Glutamatergic neuron (in vitro differentiated cells): ENCODE measurements at regions not wholly inside any gene's neighbourhood (a gene's known extent, or its start where the extent isn't known, plus 50 kb on each side); places are given as distances from the start of the nearest gene placed in this dataset.

Experiments used
- DNase-seq: peaks from one replicate; pipeline ENCODE4 v3.0.0; 2022
- H3K27ac Mint-ChIP-seq: one replicate; pipeline ENCODE4 v1.8.0; 2020; ENCODE audit warnings: mild to moderate bottlenecking, mixed read lengths, inconsistent platforms; ENCODE audit not compliant: unreplicated experiment
- H3K27me3 Mint-ChIP-seq: one replicate; pipeline ENCODE4 v1.8.0; 2020; ENCODE audit warnings: mild to moderate bottlenecking, moderate library complexity, mixed read lengths, inconsistent platforms; ENCODE audit not compliant: unreplicated experiment
- H3K36me3 Mint-ChIP-seq: one replicate; pipeline ENCODE4 v1.8.0; 2020; ENCODE audit warnings: mild to moderate bottlenecking, mixed read lengths, inconsistent platforms; ENCODE audit not compliant: unreplicated experiment
- H3K4me1 Mint-ChIP-seq: one replicate; pipeline ENCODE4 v1.8.0; 2020; ENCODE audit warnings: mild to moderate bottlenecking, low read depth, mixed read lengths, inconsistent platforms; ENCODE audit not compliant: unreplicated experiment
- H3K4me3 Mint-ChIP-seq: one replicate; pipeline ENCODE4 v1.8.0; 2020; ENCODE audit warnings: mild to moderate bottlenecking, mixed read lengths, inconsistent platforms; ENCODE audit not compliant: unreplicated experiment
- H3K9me3 Mint-ChIP-seq: one replicate; pipeline ENCODE4 v1.8.0; 2020; ENCODE audit warnings: mild to moderate bottlenecking, moderate library complexity, mixed read lengths, inconsistent platforms; ENCODE audit not compliant: unreplicated experiment
- TF ChIP-seq, protein P1 (sequence below): fragments of 200-600 bp; sonication (generic); IDR thresholded peaks from one replicate; pipeline ENCODE4 v1.5.0; 2021; ENCODE audit not compliant: partially characterized antibody, unreplicated experiment

DNA sequence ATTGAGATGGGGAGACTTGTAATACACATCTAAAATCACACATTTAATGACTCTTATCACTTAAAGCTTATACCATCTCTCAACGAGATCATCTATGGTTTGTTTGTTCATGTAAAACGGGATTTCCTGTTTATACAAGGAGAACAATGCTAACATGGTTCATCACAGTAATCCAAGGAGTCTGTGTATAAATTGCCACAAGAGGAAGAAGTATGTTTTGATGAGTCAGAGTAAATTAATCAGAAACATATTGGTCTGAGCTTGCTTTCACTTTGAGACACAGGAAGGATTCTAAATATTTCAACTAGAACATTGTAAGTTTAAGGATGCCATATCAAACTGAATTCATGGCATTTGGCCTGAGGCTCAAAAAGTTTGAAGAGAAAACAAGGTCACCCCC is 594.1 kb downstream of the GLUD2 start:
- no peak for DNase-seq
- Mint-ChIP-seq H3K9me3 (no peaks in the 10 kb centered on the region), H3K4me3 (no peak overlapping the region), H3K27ac (no peak overlapping the region), H3K27me3 (peaks cover 3% of the 10 kb centered on the region), H3K36me3 (no peaks in the 10 kb centered on the region), H3K4me1 (no peaks in the 10 kb centered on the region)
- TF ChIP-seq, protein P1, sequence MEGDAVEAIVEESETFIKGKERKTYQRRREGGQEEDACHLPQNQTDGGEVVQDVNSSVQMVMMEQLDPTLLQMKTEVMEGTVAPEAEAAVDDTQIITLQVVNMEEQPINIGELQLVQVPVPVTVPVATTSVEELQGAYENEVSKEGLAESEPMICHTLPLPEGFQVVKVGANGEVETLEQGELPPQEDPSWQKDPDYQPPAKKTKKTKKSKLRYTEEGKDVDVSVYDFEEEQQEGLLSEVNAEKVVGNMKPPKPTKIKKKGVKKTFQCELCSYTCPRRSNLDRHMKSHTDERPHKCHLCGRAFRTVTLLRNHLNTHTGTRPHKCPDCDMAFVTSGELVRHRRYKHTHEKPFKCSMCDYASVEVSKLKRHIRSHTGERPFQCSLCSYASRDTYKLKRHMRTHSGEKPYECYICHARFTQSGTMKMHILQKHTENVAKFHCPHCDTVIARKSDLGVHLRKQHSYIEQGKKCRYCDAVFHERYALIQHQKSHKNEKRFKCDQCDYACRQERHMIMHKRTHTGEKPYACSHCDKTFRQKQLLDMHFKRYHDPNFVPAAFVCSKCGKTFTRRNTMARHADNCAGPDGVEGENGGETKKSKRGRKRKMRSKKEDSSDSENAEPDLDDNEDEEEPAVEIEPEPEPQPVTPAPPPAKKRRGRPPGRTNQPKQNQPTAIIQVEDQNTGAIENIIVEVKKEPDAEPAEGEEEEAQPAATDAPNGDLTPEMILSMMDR, result no peak

DNA sequence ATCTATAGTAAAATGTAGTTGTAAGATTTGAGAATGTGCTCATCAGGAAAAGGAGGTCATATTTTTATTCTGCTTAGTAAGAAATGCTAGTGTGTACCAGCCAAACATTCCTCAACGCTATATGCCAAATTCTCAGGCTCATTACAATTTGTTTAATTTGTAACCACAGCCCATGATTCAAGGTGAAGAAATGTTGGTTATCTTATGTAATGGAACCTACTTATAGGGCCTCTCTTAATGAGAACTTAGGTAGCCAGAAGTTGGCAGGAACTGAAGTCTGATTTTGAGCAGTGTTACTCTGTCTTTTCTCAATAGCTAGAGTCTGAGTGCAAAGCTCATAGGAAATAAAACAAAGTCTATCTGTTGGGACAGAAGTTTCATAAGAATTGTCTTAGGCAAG is 595.0 kb downstream of the GLUD2 start:
- H3K9me3 Mint-ChIP-seq, result no peaks in the 10 kb centered on the region
- TF ChIP-seq, protein P1, result no peak
- no peaks in the 10 kb centered on the region for H3K36me3 Mint-ChIP-seq
- no peak overlapping the region for H3K27ac Mint-ChIP-seq
- no peak overlapping the region for H3K4me3 Mint-ChIP-seq
- peaks cover 3% of the 10 kb centered on the region for H3K27me3 Mint-ChIP-seq
- DNase-seq, result no peak
- H3K4me1 Mint-ChIP-seq, result no peaks in the 10 kb centered on the region

DNA sequence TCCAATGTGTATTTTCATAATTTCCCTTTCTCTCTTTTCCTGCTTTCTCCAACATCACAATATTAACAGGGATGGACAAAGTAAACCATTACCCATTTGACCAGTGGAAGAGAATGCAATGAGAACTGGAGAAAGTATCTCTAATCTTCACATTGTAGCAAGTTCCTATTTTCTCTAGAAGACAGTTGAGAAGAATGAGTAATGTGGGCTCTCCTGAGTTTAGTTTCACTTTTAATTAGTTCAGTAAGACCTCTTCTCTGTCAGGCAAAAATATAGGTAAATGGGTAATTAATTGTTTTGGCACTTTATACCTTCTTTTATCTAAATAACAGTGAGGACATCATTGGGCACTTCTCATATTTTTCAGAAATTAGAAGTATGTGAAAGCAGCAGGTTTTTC is 602.0 kb downstream of the GLUD2 start:
- Mint-ChIP-seq H3K27ac (no peak overlapping the region), H3K27me3 (no peaks in the 10 kb centered on the region), H3K4me1 (no peaks in the 10 kb centered on the region), H3K9me3 (no peaks in the 10 kb centered on the region), H3K36me3 (no peaks in the 10 kb centered on the region), H3K4me3 (no peak overlapping the region)
- TF ChIP-seq, protein P1, result no peak
- DNase-seq, result no peak

DNA sequence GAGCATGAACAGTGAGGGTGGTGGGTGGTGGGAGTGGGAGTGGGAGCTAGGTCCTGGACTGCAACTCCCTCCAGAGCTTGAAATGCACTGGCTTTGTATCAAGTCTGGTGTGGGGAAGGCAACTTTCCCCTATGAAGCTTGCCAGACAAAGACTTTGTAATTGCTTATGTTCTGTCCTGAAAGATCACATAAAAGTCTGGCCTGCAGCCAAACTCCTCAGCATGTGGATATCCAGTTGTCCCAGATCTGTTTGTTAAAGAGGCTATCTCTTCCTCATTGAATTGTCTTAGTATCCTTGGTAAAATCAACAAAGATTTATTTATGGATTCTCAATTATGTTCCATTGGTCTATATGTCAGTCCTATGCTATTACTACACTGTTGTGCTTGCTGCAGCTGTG is 607.9 kb downstream of the GLUD2 start:
- H3K36me3 Mint-ChIP-seq, result no peaks in the 10 kb centered on the region
- TF ChIP-seq, protein P1, result no peak
- no peak for DNase-seq

DNA sequence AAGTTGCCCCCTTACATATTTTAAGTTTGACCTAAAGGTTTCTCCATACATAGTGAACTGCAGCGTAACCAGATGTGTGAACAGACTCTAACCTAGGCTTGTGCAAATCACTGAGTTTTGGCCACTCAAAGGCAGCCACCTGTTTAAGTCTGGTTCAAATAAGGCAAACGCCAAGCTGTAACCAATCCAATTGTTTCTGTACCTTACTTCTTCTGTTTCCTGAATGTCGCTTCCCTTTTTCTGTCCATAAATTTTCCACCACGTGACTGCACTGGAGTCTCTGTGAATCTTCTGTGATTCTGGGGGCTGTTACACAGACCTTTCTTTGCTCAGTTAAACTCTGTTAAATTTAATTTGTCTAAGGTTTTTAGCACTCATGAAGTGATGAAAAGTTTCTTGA is 618.8 kb downstream of the GLUD2 start:
- DNase-seq, result no peak
- Mint-ChIP-seq H3K4me3 (no peak overlapping the region), H3K27ac (no peak overlapping the region), H3K9me3 (no peaks in the 10 kb centered on the region), H3K36me3 (no peaks in the 10 kb centered on the region), H3K27me3 (no peaks in the 10 kb centered on the region), H3K4me1 (no peaks in the 10 kb centered on the region)
- TF ChIP-seq, protein P1, result no peak

More for the DNA sequence above, 607.9 kb downstream of the GLUD2 start:
- Mint-ChIP-seq H3K4me1 (no peaks in the 10 kb centered on the region), H3K27ac (no peak overlapping the region), H3K9me3 (no peaks in the 10 kb centered on the region), H3K27me3 (no peaks in the 10 kb centered on the region), H3K4me3 (no peak overlapping the region)
